A549 (cell line): ENCODE measurements at regions not wholly inside any gene's neighbourhood (a gene's known extent, or its start where the extent isn't known, plus 50 kb on each side); places are given as distances from the start of the nearest gene placed in this dataset.

Experiments used
- BCL3 ChIP-seq: fragments of >200 bp; sonication (Bioruptor Twin); formaldehyde crosslinking; IDR thresholded peaks from 3 replicates; pipeline ENCODE4 v1.6.1; 2016
- CHD4 ChIP-seq: fragments of 200-600 bp; sonication (generic); IDR thresholded peaks from 2 replicates; pipeline ENCODE4 v1.6.1; 2016; ENCODE audit warnings: antibody characterized with exemption, mild to moderate bottlenecking, borderline replicate concordance
- CTCF ChIP-seq: fragments of >200 bp; sonication (Bioruptor Twin); formaldehyde crosslinking; IDR thresholded peaks from 3 replicates; pipeline ENCODE4 v1.5.1; 2016
- JUN ChIP-seq, 2 experiments: fragments of >200 bp; sonication (Bioruptor Twin); formaldehyde crosslinking; IDR thresholded peaks; 2 replicates in 1 of 2; 3 replicates in 1 of 2; pipeline ENCODE4 v1.6.1; 2016 to 2017
- KDM1A ChIP-seq: fragments of 200-600 bp; sonication (generic); IDR thresholded peaks from 2 replicates; pipeline ENCODE4 v1.6.1; 2016; ENCODE audit warnings: low read depth, mild to moderate bottlenecking
- MAX ChIP-seq: IDR thresholded peaks from 2 replicates; pipeline ENCODE4 v1.6.1; 2012
- MYC ChIP-seq: IDR thresholded peaks from 2 replicates; pipeline ENCODE4 v1.6.1; 2012; ENCODE audit warnings: mild to moderate bottlenecking, inconsistent platforms, low read length, improper control_type of control experiment, borderline replicate concordance
- POLR2A ChIP-seq: IDR thresholded peaks from 2 replicates; pipeline ENCODE4 v1.6.1; 2012; ENCODE audit warnings: mild to moderate bottlenecking, low read length
- POLR2AphosphoS2 ChIP-seq: conservative IDR thresholded peaks from 2 replicates; pipeline ENCODE4 v1.6.1; 2012; ENCODE audit warnings: low read length, improper control_type of control experiment, inconsistent platforms
- RAD21 ChIP-seq, 2 experiments: fragments of >200 bp in 1 of 2; sonication (Bioruptor Twin) in 1 of 2; formaldehyde crosslinking in 1 of 2; IDR thresholded peaks in 1 of 2; conservative IDR thresholded peaks in 1 of 2; 2 replicates in 1 of 2; 3 replicates in 1 of 2; pipeline ENCODE4 v1.6.1; 2012 to 2018; ENCODE audit warnings: inconsistent platforms in 1 of 2
- RCOR1 ChIP-seq: fragments of 150-350 bp; IDR thresholded peaks from 2 replicates; pipeline ENCODE4 v1.6.1; 2014; ENCODE audit warnings: antibody characterized with exemption, low read length, low read depth
- RFX5 ChIP-seq: fragments of 450-650 bp; IDR thresholded peaks from 2 replicates; pipeline ENCODE4 v1.7.1; 2014; ENCODE audit warnings: antibody characterized with exemption, mild to moderate bottlenecking, moderate library complexity
- SMC3 ChIP-seq: fragments of >200 bp; sonication (Bioruptor Twin); formaldehyde crosslinking; IDR thresholded peaks from 3 replicates; pipeline ENCODE4 v1.6.1; 2018; ENCODE audit warnings: inconsistent platforms
- USF2 ChIP-seq: fragments of 450-650 bp; IDR thresholded peaks from 2 replicates; pipeline ENCODE4 v1.6.1; 2014; ENCODE audit warnings: antibody characterized with exemption

GRCh38 chr5:165906871-165907270 lies 2384.6 kb upstream of the WWC1 start:
- TF ChIP-seq POLR2A (no peak), MAX (no peak), MYC (no peak), CTCF (no peak), POLR2AphosphoS2 (no peak), KDM1A (no peak), CHD4 (no peak), SMC3 (no peak), USF2 (no peak), RFX5 (no peak), RCOR1 (no peak), JUN (IDR thresholded peaks at IDR 0.05) (no peak), BCL3 (no peak), RAD21 (conservative IDR thresholded peaks at IDR 0.05 in 1 of 2, IDR thresholded peaks at IDR 0.05 in 1 of 2) (no peak)
